K562 (cell line): ENCODE measurements at regions not wholly inside any gene's neighbourhood (a gene's known extent, or its start where the extent isn't known, plus 50 kb on each side); places are given as distances from the start of the nearest gene placed in this dataset.

ENCODE experiments used
- ATAC-seq: fragments of 200-7000 bp; cut with Tn5 transposase; 3 replicates; pipeline ENCODE4 v1.9.1; 2020; ENCODE audit warnings: moderate library complexity
- BruUV-seq: library from RNA; stranded (reverse); fragments of 400-500 nt; replicated peaks from 2 replicates; lab custom pipeline; 2021; lab: Mats Ljungman, UMichigan
- CTCF ChIA-PET: fragments of 300-600 bp; formaldehyde crosslinking; extraction: SDS; loops from one replicate; lab custom pipeline; 2021; ENCODE audit warnings: low intra/inter-chr PET ratio; lab: Yijun Ruan, JAX
- POLR2A ChIA-PET: fragments of 300-600, 350-650 bp; sonication (Branson Sonifier 250); formaldehyde crosslinking; extraction: SDS; loops from one replicate; lab custom pipeline; 2021; ENCODE audit warnings: antibody characterized with exemption, inconsistent platforms; lab: Yijun Ruan, JAX
- DNase-seq, 4 experiments: peaks; one replicate each; pipeline versions ENCODE4 v3.0.0 to v3.0.0-alpha.2; 2011 to 2018; ENCODE audit warnings: low spot score in 3 of 4, mixed read lengths in 3 of 4; ENCODE audit errors: extremely low read depth in 1 of 4
- FAIRE-seq: peaks from 2 replicates; lab custom pipeline; 2011; peaks lifted over from hg19 to GRCh38; lab: Jason Lieb, UNC
- H2AFZ ChIP-seq: 2 replicates; pipeline ENCODE4 v1.6.0; 2011; ENCODE audit warnings: low read depth, low read length, control low read depth, inconsistent platforms
- H3K27ac ChIP-seq: fragments of 200-600 bp; 3 replicates; pipeline ENCODE4 v1.8.0; 2011; ENCODE audit warnings: low read depth, mild to moderate bottlenecking, control low read depth, inconsistent platforms, low read length, moderate library complexity, mixed read lengths; ENCODE audit errors: extremely low read depth
- H3K27me3 ChIP-seq, 2 experiments: fragments of 300-600 bp in 1 of 2; 2 replicates in 1 of 2; 3 replicates in 1 of 2; pipeline versions ENCODE4 v1.6.0 to v1.8.0; 2011; ENCODE audit warnings: inconsistent platforms in 2 of 2, low read length in 2 of 2, mild to moderate bottlenecking in 1 of 2, mixed read lengths in 1 of 2, moderate library complexity in 1 of 2; ENCODE audit not compliant: control insufficient read depth in 2 of 2, insufficient read depth in 2 of 2
- H3K36me3 ChIP-seq: fragments of 300-600 bp; 3 replicates; pipeline ENCODE4 v1.8.0; 2011; ENCODE audit warnings: mild to moderate bottlenecking, low read length, inconsistent platforms; ENCODE audit not compliant: control insufficient read depth, insufficient read depth
- H3K4me1 ChIP-seq, 2 experiments: fragments of 200-600 bp in 1 of 2; replicated peaks in 1 of 2; 2 replicates in 1 of 2; 3 replicates in 1 of 2; pipeline versions ENCODE4 v1.5.1 to v1.8.0; 2011; ENCODE audit warnings: inconsistent platforms in 2 of 2, low read length in 2 of 2, mild to moderate bottlenecking in 1 of 2, mixed read lengths in 1 of 2, moderate library complexity in 1 of 2; ENCODE audit not compliant: control insufficient read depth in 2 of 2, insufficient read depth in 2 of 2
- H3K4me2 ChIP-seq: 2 replicates; pipeline ENCODE4 v1.6.1; 2011; ENCODE audit warnings: low read length, control low read depth, inconsistent platforms, mixed read lengths; ENCODE audit not compliant: insufficient read depth
- H3K4me3 ChIP-seq: fragments of 200-600 bp; sonication (generic), shearing (Covaris generic); 2 replicates; pipeline ENCODE4 v1.5.1; 2016; ENCODE audit warnings: control low read depth, inconsistent platforms
- H3K79me2 ChIP-seq: fragments of 200-600 bp; 3 replicates; pipeline ENCODE4 v1.8.0; 2011; ENCODE audit warnings: low read length, inconsistent platforms; ENCODE audit not compliant: control insufficient read depth, insufficient read depth
- H3K9ac ChIP-seq, 2 experiments: 2 replicates each; pipeline versions ENCODE4 v1.6.0 to v1.6.1; 2011; ENCODE audit warnings: low read depth in 2 of 2, low read length in 2 of 2, control low read depth in 1 of 2, inconsistent platforms in 1 of 2, mild to moderate bottlenecking in 1 of 2, mixed read lengths in 1 of 2; ENCODE audit not compliant: insufficient read depth in 1 of 2
- H3K9me1 ChIP-seq: one replicate; pipeline ENCODE4 v1.6.0; 2011; ENCODE audit warnings: inconsistent platforms, mild to moderate bottlenecking, low read length, moderate library complexity; ENCODE audit not compliant: control insufficient read depth, insufficient read depth
- H3K9me3 ChIP-seq: replicated peaks from 2 replicates; pipeline ENCODE4 v1.5.1; 2011; ENCODE audit warnings: low read depth, low read length, inconsistent platforms; ENCODE audit not compliant: control insufficient read depth, insufficient read depth
- H4K20me1 ChIP-seq: replicated peaks from 2 replicates; pipeline ENCODE4 v1.6.1; 2011; ENCODE audit warnings: low read length, inconsistent platforms, mixed read lengths; ENCODE audit not compliant: control insufficient read depth, insufficient read depth
- ARID1B ChIP-seq: fragments of 450-650 bp; IDR thresholded peaks from 2 replicates; pipeline ENCODE4 v1.6.1; 2016; ENCODE audit warnings: antibody characterized with exemption, mild to moderate bottlenecking, inconsistent platforms
- BCL6 ChIP-seq: fragments of 250-450 bp; sonication (Bioruptor Pico); IDR thresholded peaks from 2 replicates; pipeline ENCODE4 v1.4.0; 2020
- BRF2 ChIP-seq: IDR thresholded peaks from 3 replicates; pipeline ENCODE4 v1.6.1; 2011; ENCODE audit warnings: borderline replicate concordance, mild to moderate bottlenecking; ENCODE audit not compliant: insufficient read length, insufficient read depth
- HMG20A ChIP-seq: fragments of 450-650 bp; formaldehyde crosslinking; conservative IDR thresholded peaks from 2 replicates; pipeline ENCODE4 v1.4.0; 2020; ENCODE audit warnings: mild to moderate bottlenecking, mixed read lengths
- NFE2L1 ChIP-seq: fragments of 450-650 bp; IDR thresholded peaks from 2 replicates; pipeline ENCODE4 v1.6.1; 2016; ENCODE audit warnings: missing genetic modification characterization, low read depth, mild to moderate bottlenecking, missing compliant biosample characterization, moderate library complexity, borderline replicate concordance
- RCOR1 ChIP-seq, 2 experiments: IDR thresholded peaks; 2 replicates each; pipeline ENCODE4 v1.6.1; 2012; ENCODE audit warnings: low read depth in 2 of 2, low read length in 2 of 2, borderline replicate concordance in 1 of 2, improper control_type of control experiment in 1 of 2
- TCFL5 ChIP-seq: fragments of 250-450 bp; sonication (Bioruptor Pico); conservative IDR thresholded peaks from 2 replicates; pipeline ENCODE4 v1.6.1; 2021; ENCODE audit warnings: mild to moderate bottlenecking, moderate library complexity, matching md5 sums
- ZBTB17 ChIP-seq: fragments of 450-650 bp; formaldehyde crosslinking; IDR thresholded peaks from 2 replicates; pipeline ENCODE4 v1.4.0; 2020; ENCODE audit warnings: mild to moderate bottlenecking
- ZNF277 ChIP-seq: fragments of 250-450 bp; sonication (Bioruptor Pico); IDR thresholded peaks from 2 replicates; pipeline ENCODE4 v1.8.0; 2022; ENCODE audit warnings: inconsistent platforms, mild to moderate bottlenecking, moderate library complexity, borderline replicate concordance
- WGBS: fragments of 100-300 bp; shearing (Covaris generic); methylation state at CpG from one replicate; pipeline ENCODE4 v1.1.6; 2016; ENCODE audit warnings: low coverage, mixed read lengths; ENCODE audit not compliant: insufficient coverage; ENCODE audit errors: missing lambda C conversion rate; 5-methylcytosine and 5-hydroxymethylcytosine counted together
- in situ Hi-C: fragments of 300-500 bp; cut with MboI; formaldehyde crosslinking; loops from 4 replicates; pipeline ENCODE4 v1.15.0; 2018; ENCODE audit warnings: inconsistent platforms, mixed read lengths
- intact Hi-C: fragments of 100-400 bp; cut with micrococcal nuclease; formaldehyde crosslinking; loops from 2 replicates; pipeline ENCODE4 v1.14.2; 2022

- intact Hi-C loops (no loop called here), in situ Hi-C loops (no loop called here)
- H3K9ac ChIP-seq, result no peak overlapping the region
- no peaks in the 10 kb centered on the region for H3K4me1 ChIP-seq
- no peaks in the 10 kb centered on the region for H3K79me2 ChIP-seq
- no peak overlapping the region for H3K27ac ChIP-seq
- no peaks in the 10 kb centered on the region for H3K36me3 ChIP-seq
- no peak overlapping the region for H2AFZ ChIP-seq
- no TSS peak for BruUV-seq
- CTCF ChIA-PET, result no interaction called here
- no peaks in the 10 kb centered on the region for H3K9me3 ChIP-seq
- no peaks in the 10 kb centered on the region for H3K9me1 ChIP-seq
- DNase-seq (no peak), ATAC-seq (no peak), FAIRE-seq (no peak)
- 2% methylated on average over 6 of the region's 6 CpGs for WGBS
- no peaks in the 10 kb centered on the region for H3K27me3 ChIP-seq
- no peak overlapping the region for H3K4me3 ChIP-seq
- POLR2A ChIA-PET, result interaction anchor here (0.8 kb wide), 1 partner anchor 119 kb away, joined by 3 read pairs; no protein-coding TSS in a partner anchor
- TF ChIP-seq HMG20A (CRISPR knock-in tag), result no peak
- no peak for TF ChIP-seq NFE2L1 (tag)
- TF ChIP-seq ARID1B, result no peak
- no peak for TF ChIP-seq BCL6 (CRISPR knock-in tag)
- TF ChIP-seq ZNF277 (CRISPR knock-in tag), result no peak
- TF ChIP-seq BRF2, result no peak
- no peak for TF ChIP-seq ZBTB17 (CRISPR knock-in tag)
- TF ChIP-seq TCFL5, result no peak
- TF ChIP-seq RCOR1 (IDR thresholded peaks at IDR 0.05; ENCODE audit: borderline replicate concordance in 1 of 2, low read depth in 2 of 2, low read length in 2 of 2), result no peak
- H4K20me1 ChIP-seq, result no peaks in the 10 kb centered on the region
- no peak overlapping the region for H3K4me2 ChIP-seq
These were observed 58.9 kb upstream of the SLC7A1 start for GRCh38 chr13:29654384-29654783.
